A549 (cell line): ENCODE measurements at regions not wholly inside any gene's neighbourhood (a gene's known extent, or its start where the extent isn't known, plus 50 kb on each side); places are given as distances from the start of the nearest gene placed in this dataset.

Experiments used
- ATAC-seq, 2 experiments: fragments of 200-7000 bp in 1 of 2; fragments of >200 bp in 1 of 2; cut with Nextera tagmentation in 1 of 2; cut with Tn5 transposase in 1 of 2; 3 replicates each; pipeline versions ENCODE4 v1.8.0 to v1.9.1; 2018 to 2020; ENCODE audit warnings: mild to moderate bottlenecking in 1 of 2, moderate library complexity in 1 of 2
- CTCF ChIA-PET: fragments of 300-600 bp; sonication (Branson Sonifier 250); formaldehyde crosslinking; extraction: SDS; loops from one replicate; lab custom pipeline; 2021; ENCODE audit warnings: antibody characterized with exemption, inconsistent platforms; lab: Yijun Ruan, JAX
- POLR2A ChIA-PET: fragments of 350-600 bp; formaldehyde crosslinking; extraction: SDS; loops from one replicate; lab custom pipeline; 2021; ENCODE audit warnings: antibody characterized with exemption, inconsistent platforms; lab: Yijun Ruan, JAX
- DNase-seq, 2 experiments: peaks; one replicate each; pipeline versions ENCODE4 v3.0.0 to v3.0.0-alpha.2; 2011 to 2016; ENCODE audit warnings: low read depth in 1 of 2, low spot score in 1 of 2
- FAIRE-seq: peaks from 2 replicates; lab custom pipeline; 2011; peaks lifted over from hg19 to GRCh38; lab: Jason Lieb, UNC
- H3K27ac ChIP-seq, 2 experiments: fragments of >200 bp; sonication (Bioruptor Twin); formaldehyde crosslinking; 3 replicates each; pipeline ENCODE4 v1.5.1; 2016 to 2017
- H3K4me1 ChIP-seq: fragments of >200 bp; sonication (Bioruptor Twin); formaldehyde crosslinking; 3 replicates; pipeline ENCODE4 v1.6.1; 2016
- H3K4me2 ChIP-seq: fragments of >200 bp; sonication (Bioruptor Twin); formaldehyde crosslinking; 3 replicates; pipeline ENCODE4 v1.6.1; 2016
- H3K4me3 ChIP-seq: fragments of >200 bp; sonication (Bioruptor Twin); formaldehyde crosslinking; 3 replicates; pipeline ENCODE4 v1.5.1; 2016
- H3K9me3 ChIP-seq: fragments of >200 bp; sonication (Bioruptor Twin); formaldehyde crosslinking; 3 replicates; pipeline ENCODE4 v1.6.1; 2016
- BHLHE40 ChIP-seq: IDR thresholded peaks from 2 replicates; pipeline ENCODE4 v1.6.1; 2012; ENCODE audit warnings: low read depth, low read length, inconsistent platforms
- CBX8 ChIP-seq: fragments of 200-600 bp; sonication (generic); IDR thresholded peaks from 2 replicates; pipeline ENCODE4 v1.6.1; 2016
- CHD2 ChIP-seq: fragments of 150-350 bp; IDR thresholded peaks from 2 replicates; pipeline ENCODE4 v1.6.1; 2014; ENCODE audit warnings: low read length; ENCODE audit not compliant: partially characterized antibody
- EHMT2 ChIP-seq: fragments of 200-600 bp; sonication (generic); IDR thresholded peaks from 2 replicates; pipeline ENCODE4 v1.6.1; 2016; ENCODE audit warnings: antibody characterized with exemption, low read depth, mild to moderate bottlenecking, moderate library complexity
- EP300 ChIP-seq, 2 experiments: fragments of >200 bp; sonication (Bioruptor Twin); formaldehyde crosslinking; IDR thresholded peaks; 2 replicates in 1 of 2; 3 replicates in 1 of 2; pipeline ENCODE4 v1.6.1; 2016 to 2017
- ESRRA ChIP-seq: fragments of 150-350 bp; IDR thresholded peaks from 2 replicates; pipeline ENCODE4 v1.6.1; 2014; ENCODE audit warnings: mild to moderate bottlenecking, low read length, borderline replicate concordance
- FOSL2 ChIP-seq, 2 experiments: fragments of 450-650 bp in 1 of 2; fragments of >200 bp in 1 of 2; sonication (Bioruptor Twin) in 1 of 2; formaldehyde crosslinking; IDR thresholded peaks; 2 replicates each; pipeline versions ENCODE4 v1.5.0 to v1.6.1; 2016 to 2020; ENCODE audit warnings: mild to moderate bottlenecking in 1 of 2, moderate library complexity in 1 of 2
- GATA3 ChIP-seq: IDR thresholded peaks from 2 replicates; pipeline ENCODE4 v1.6.1; 2012; ENCODE audit warnings: borderline replicate concordance
- HDAC2 ChIP-seq: fragments of 200-600 bp; sonication (generic); IDR thresholded peaks from 2 replicates; pipeline ENCODE4 v1.6.1; 2016
- HES2 ChIP-seq: fragments of >200 bp; sonication (Bioruptor Twin); formaldehyde crosslinking; IDR thresholded peaks from 2 replicates; pipeline ENCODE4 v1.6.1; 2016
- HEYL ChIP-seq: fragments of 250-450 bp; sonication (Bioruptor Pico); IDR thresholded peaks from 2 replicates; pipeline ENCODE4 v1.8.0; 2021; ENCODE audit warnings: mild to moderate bottlenecking, moderate library complexity
- HOXB13 ChIP-seq: fragments of 250-450 bp; sonication (Bioruptor Pico); IDR thresholded peaks from 2 replicates; pipeline ENCODE4 v1.5.0; 2020; ENCODE audit warnings: low read depth, mild to moderate bottlenecking, moderate library complexity
- JUNB ChIP-seq: fragments of >200 bp; sonication (Bioruptor Twin); formaldehyde crosslinking; IDR thresholded peaks from 2 replicates; pipeline ENCODE4 v1.6.1; 2016
- MAFK ChIP-seq: fragments of 450-650 bp; IDR thresholded peaks from 2 replicates; pipeline ENCODE4 v1.6.1; 2014; ENCODE audit not compliant: partially characterized antibody
- MAX ChIP-seq: IDR thresholded peaks from 2 replicates; pipeline ENCODE4 v1.6.1; 2012
- MAZ ChIP-seq: fragments of 150-350 bp; IDR thresholded peaks from 2 replicates; pipeline ENCODE4 v1.6.1; 2014; ENCODE audit warnings: antibody characterized with exemption, low read depth, low read length, borderline replicate concordance
- NR3C1 ChIP-seq: fragments of >200 bp; sonication (Bioruptor Twin); formaldehyde crosslinking; IDR thresholded peaks from 3 replicates; pipeline ENCODE4 v1.6.1; 2017
- PBX3 ChIP-seq: IDR thresholded peaks from 2 replicates; pipeline ENCODE4 v1.6.1; 2012
- RAD21 ChIP-seq, 2 experiments: fragments of >200 bp in 1 of 2; sonication (Bioruptor Twin) in 1 of 2; formaldehyde crosslinking in 1 of 2; IDR thresholded peaks in 1 of 2; conservative IDR thresholded peaks in 1 of 2; 2 replicates in 1 of 2; 3 replicates in 1 of 2; pipeline ENCODE4 v1.6.1; 2012 to 2018; ENCODE audit warnings: inconsistent platforms in 1 of 2
- RFX5 ChIP-seq: fragments of 450-650 bp; IDR thresholded peaks from 2 replicates; pipeline ENCODE4 v1.7.1; 2014; ENCODE audit warnings: antibody characterized with exemption, mild to moderate bottlenecking, moderate library complexity
- SMC3 ChIP-seq: fragments of >200 bp; sonication (Bioruptor Twin); formaldehyde crosslinking; IDR thresholded peaks from 3 replicates; pipeline ENCODE4 v1.6.1; 2018; ENCODE audit warnings: inconsistent platforms
- SREBF2 ChIP-seq: fragments of 450-650 bp; IDR thresholded peaks from 2 replicates; pipeline ENCODE4 v1.6.1; 2014; ENCODE audit warnings: mild to moderate bottlenecking, moderate library complexity
- ZNF302 ChIP-seq: fragments of 250-450 bp; sonication (Bioruptor Pico); IDR thresholded peaks from 2 replicates; pipeline ENCODE4 v1.9.0; 2021; ENCODE audit warnings: inconsistent platforms, mild to moderate bottlenecking, moderate library complexity
- ZSCAN20 ChIP-seq: fragments of 250-450 bp; sonication (Bioruptor Pico); IDR thresholded peaks from 2 replicates; pipeline ENCODE4 v1.8.0; 2022; ENCODE audit warnings: mild to moderate bottlenecking, moderate library complexity
- WGBS: methylation state at CpG from one replicate; pipeline ENCODE4 v1.1.6; 2017; ENCODE audit errors: missing lambda C conversion rate; 5-methylcytosine and 5-hydroxymethylcytosine counted together
- TF ChIP-seq, protein P1 (sequence below): fragments of 150-350 bp; IDR thresholded peaks from 2 replicates; pipeline ENCODE4 v1.6.1; 2014; ENCODE audit warnings: low read depth, mild to moderate bottlenecking, low read length

DNA sequence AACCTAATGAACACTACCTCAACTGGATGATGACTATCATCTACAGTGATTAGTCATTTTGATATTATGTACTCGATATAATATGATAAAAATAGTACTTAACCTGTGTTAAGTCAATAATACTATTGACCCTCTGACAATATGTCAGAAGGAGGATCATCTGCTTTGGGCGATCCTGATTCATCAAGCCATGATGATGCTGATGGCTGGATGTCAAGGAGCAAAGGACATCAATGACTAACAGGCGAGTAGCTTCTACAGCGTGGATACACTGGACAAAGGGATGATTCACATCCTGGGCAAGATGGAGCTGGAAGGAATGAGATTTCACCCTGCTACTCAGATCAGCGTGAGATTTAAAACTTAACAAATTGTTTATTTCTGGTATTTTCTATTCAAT is 94.4 kb upstream of the SKAP2 start:
- 3% methylated on average over 5 of the region's 5 CpGs for WGBS
- H3K27ac ChIP-seq, result peak overlapping the region in 1 of 2 experiments; percentile 73; a peak in 3 of 6 replicates
- DNase-seq, result peak; percentile 13 to 88
- TF ChIP-seq FOSL2 (IDR thresholded peaks at IDR 0.05) (peak; percentile 72), FOSL2 (CRISPR knock-in tag; IDR thresholded peaks at IDR 0.05) (peak; percentile 84), MAX (peak; percentile 54; the same call in 1 of the 2 replicates), MAZ (no peak), GATA3 (peak; percentile 39; the same call in 1 of the 2 replicates), ZNF302 (CRISPR knock-in tag) (no peak), JUNB (peak; percentile 80), PBX3 (no peak)
- peak overlapping the region; percentile 33 for H3K4me2 ChIP-seq
- H3K9me3 ChIP-seq, result no peaks in the 10 kb centered on the region
- POLR2A ChIA-PET, result interaction anchor here (1.4 kb wide), 1 partner anchor 156 kb away, joined by 5 read pairs; no protein-coding TSS in a partner anchor
- CTCF ChIA-PET, result interaction anchor here (1.1 to 1.4 kb wide), 2 partner anchors 78 to 202 kb away, joined by 3 to 4 read pairs; no protein-coding TSS in a partner anchor
- peaks cover 15% of the 10 kb centered on the region for H3K4me1 ChIP-seq
- ATAC-seq, result peak; percentile 94 to 97
- peak; percentile 72 for FAIRE-seq
- H3K4me3 ChIP-seq, result no peak overlapping the region

- peaks cover 15% of the 10 kb centered on the region for H3K4me1 ChIP-seq
- H3K4me3 ChIP-seq, result no peak overlapping the region
- 62% methylated on average over 2 of the region's 2 CpGs for whole genome bisulfite sequencing
- FAIRE-seq (no peak), ATAC-seq (no peak)
- no peaks in the 10 kb centered on the region for H3K9me3 ChIP-seq
- no peak overlapping the region for H3K27ac ChIP-seq
- ChIA-PET CTCF (no interaction called here), POLR2A (interaction anchor here (0.6 kb wide), 1 partner anchor 16 kb away, joined by 3 read pairs; no protein-coding TSS in a partner anchor)
- TF ChIP-seq HEYL (CRISPR knock-in tag) (no peak), BHLHE40 (no peak), NR3C1 (no peak), EP300 (IDR thresholded peaks at IDR 0.05) (no peak), EHMT2 (no peak), JUNB (no peak), SREBF2 (no peak), SMC3 (no peak), HDAC2 (no peak), HOXB13 (CRISPR knock-in tag) (no peak), MAX (no peak), HES2 (no peak)
- TF ChIP-seq, protein P1, sequence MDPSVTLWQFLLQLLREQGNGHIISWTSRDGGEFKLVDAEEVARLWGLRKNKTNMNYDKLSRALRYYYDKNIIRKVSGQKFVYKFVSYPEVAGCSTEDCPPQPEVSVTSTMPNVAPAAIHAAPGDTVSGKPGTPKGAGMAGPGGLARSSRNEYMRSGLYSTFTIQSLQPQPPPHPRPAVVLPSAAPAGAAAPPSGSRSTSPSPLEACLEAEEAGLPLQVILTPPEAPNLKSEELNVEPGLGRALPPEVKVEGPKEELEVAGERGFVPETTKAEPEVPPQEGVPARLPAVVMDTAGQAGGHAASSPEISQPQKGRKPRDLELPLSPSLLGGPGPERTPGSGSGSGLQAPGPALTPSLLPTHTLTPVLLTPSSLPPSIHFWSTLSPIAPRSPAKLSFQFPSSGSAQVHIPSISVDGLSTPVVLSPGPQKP, result no peak
- TF ChIP-seq, all 56 proteins: peak for 0
- no peak for DNase-seq
- no peak overlapping the region for H3K4me2 ChIP-seq
These were observed 91.1 kb upstream of the SKAP2 start for GRCh38 chr7:26955516-26955915.

DNA sequence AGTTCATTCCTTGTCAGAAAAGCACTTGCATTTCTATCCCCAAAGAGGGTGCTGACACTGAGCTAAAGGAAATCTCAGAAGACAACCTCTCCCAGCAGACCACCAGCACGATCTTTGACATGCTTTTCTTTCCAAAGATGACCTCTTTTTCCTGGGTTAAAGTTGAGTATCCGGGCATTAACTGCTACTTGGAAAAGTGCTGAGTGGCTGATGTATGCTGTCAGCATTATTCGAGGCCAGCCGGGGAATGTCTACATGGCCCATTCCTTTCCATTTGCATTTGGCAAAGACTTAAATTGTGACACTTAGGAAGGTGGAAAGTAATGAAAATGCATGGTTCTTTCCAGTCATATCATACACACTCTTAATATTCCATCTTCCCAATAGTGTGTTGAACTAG is 90.6 kb upstream of the SKAP2 start:
- POLR2A ChIA-PET, result no interaction called here
- Histone ChIP-seq H3K9me3 (no peaks in the 10 kb centered on the region), H3K4me1 (peaks cover 15% of the 10 kb centered on the region), H3K4me2 (no peak overlapping the region), H3K27ac (no peak overlapping the region), H3K4me3 (no peak overlapping the region)
- ATAC-seq (no peak), FAIRE-seq (no peak), DNase-seq (no peak)
- 77% methylated on average over 4 of the region's 4 CpGs for WGBS
- CTCF ChIA-PET, result no interaction called here
- TF ChIP-seq MAFK (peak; percentile 35), CHD2 (no peak), ZSCAN20 (CRISPR knock-in tag) (no peak), HDAC2 (no peak), RAD21 (conservative IDR thresholded peaks at IDR 0.05 in 1 of 2, IDR thresholded peaks at IDR 0.05 in 1 of 2) (no peak), ESRRA (no peak), RFX5 (no peak), CBX8 (no peak), MAX (no peak)
